ENCODE measurements at regions not wholly inside any gene's neighbourhood (a gene's known extent, or its start where the extent isn't known, plus 50 kb on each side); places are given as distances from the start of the nearest gene placed in this dataset.
"Not testable (repeated sequence)": the region's sequence is repeated elsewhere in the genome, so short reads cannot be mapped to it uniquely, and the experiment has no call there.

GRCh38 chr21:36247316-36248010 lies 72.5 kb upstream of the MORC3 start:
- no peak for DNase-seq (ENCODE audit: low read depth)

- no peak for DNase-seq (ENCODE audit: low read depth)
These were observed 70.2 kb upstream of the MORC3 start for GRCh38 chr21:36249576-36250422.

- DNase-seq (ENCODE audit: low read depth) = no peak
These were observed 69.4 kb upstream of the MORC3 start for GRCh38 chr21:36250423-36251075.

- DNase-seq (ENCODE audit: low read depth) = no peak
These were observed 65.7 kb upstream of the MORC3 start for GRCh38 chr21:36254106-36254941.

GRCh38 chr21:36255663-36256062 lies 64.3 kb upstream of the MORC3 start:
- no peak for DNase-seq (ENCODE audit: low read depth)

- no peak for DNase-seq (ENCODE audit: low read depth)
These were observed 62.3 kb upstream of the MORC3 start for GRCh38 chr21:36257657-36258056.

- DNase-seq (ENCODE audit: low read depth) = no peak
These were observed 59.8 kb upstream of the MORC3 start for GRCh38 chr21:36260030-36260787.

GRCh38 chr21:36260802-36261201 lies 59.2 kb upstream of the MORC3 start:
- no peak for DNase-seq (ENCODE audit: low read depth)

- DNase-seq (ENCODE audit: low read depth) = no peak
These were observed 58.5 kb upstream of the MORC3 start for GRCh38 chr21:36261459-36261858.

- DNase-seq (ENCODE audit: low read depth) = no peak
These were observed 56.2 kb upstream of the MORC3 start for GRCh38 chr21:36263797-36264196.

- no peak for DNase-seq (ENCODE audit: low read depth)
These were observed 54.6 kb upstream of the MORC3 start for GRCh38 chr21:36265431-36265830.

GRCh38 chr21:36267828-36268227 lies 52.2 kb upstream of the MORC3 start:
- DNase-seq (ENCODE audit: low read depth) = peak; percentile 89

GRCh38 chr21:36268264-36268663 lies 51.7 kb upstream of the MORC3 start:
- DNase-seq (ENCODE audit: low read depth) = not testable (repeated sequence)

Measured in CMK (cell line).